Adrenal gland (tissue), 9 donors: ENCODE measurements at regions not wholly inside any gene's neighbourhood (a gene's known extent, or its start where the extent isn't known, plus 50 kb on each side); places are given as distances from the start of the nearest gene placed in this dataset.

ENCODE experiments used
- DNase-seq, 7 donors: peaks; one replicate each; pipeline ENCODE4 v3.0.0-alpha.2; 2019 to 2020
- H3K27ac ChIP-seq, 5 donors: fragments of 200-600 bp; sonication (generic) in 4 of 5; 1 replicate in 3 of 5; 2 replicates in 2 of 5; pipeline versions ENCODE4 v1.5.1 to v1.8.0; 2016 to 2020; ENCODE audit warnings: mild to moderate bottlenecking in 1 of 5
- H3K27me3 ChIP-seq: fragments of 200-600 bp; 2 replicates; pipeline ENCODE4 v1.8.0; 2021
- H3K36me3 ChIP-seq, 2 donors: fragments of 200-600 bp; replicated peaks in 1 of 2; 1 replicate in 1 of 2; 2 replicates in 1 of 2; pipeline versions ENCODE4 v1.5.1 to v1.8.0; 2018 to 2022
- H3K4me1 ChIP-seq, 2 donors: fragments of 200-600 bp; replicated peaks in 1 of 2; 1 replicate in 1 of 2; 2 replicates in 1 of 2; pipeline versions ENCODE4 v1.5.1 to v1.8.0; 2018 to 2021
- H3K4me3 ChIP-seq, 4 donors: fragments of 200-600 bp; sonication (generic) in 3 of 4; one replicate each; pipeline ENCODE4 v1.5.1; 2016 to 2018
- H3K9me3 ChIP-seq, 3 donors: fragments of 200-600 bp; sonication (generic) in 1 of 3; replicated peaks in 1 of 3; 1 replicate in 2 of 3; 2 replicates in 1 of 3; pipeline versions ENCODE4 v1.5.1 to v1.8.0; 2016 to 2021
- CTCF ChIP-seq, 6 experiments: fragments of 450-650 bp in 4 of 6; fragments of 200-600 bp in 2 of 6; sonication (generic) in 1 of 6; IDR thresholded peaks; 1 replicate in 5 of 6; 2 replicates in 1 of 6; pipeline versions ENCODE4 v1.5.1 to v1.8.0; 2016 to 2021; ENCODE audit warnings: antibody characterized with exemption in 6 of 6, mild to moderate bottlenecking in 2 of 6, moderate library complexity in 1 of 6
- POLR2A ChIP-seq, 2 donors: fragments of 450-650 bp; IDR thresholded peaks; one replicate each; pipeline ENCODE4 v1.6.1; 2017; ENCODE audit warnings: antibody characterized with exemption in 2 of 2, mild to moderate bottlenecking in 2 of 2, moderate library complexity in 1 of 2
- WGBS, 4 donors: extraction: QIAGEN DNeasy Blood & Tissue Kit in 2 of 4; methylation state at CpG; one replicate each; pipeline versions ENCODE4 v1.1.5 to v1.1.7; 2013 to 2017; 5-methylcytosine and 5-hydroxymethylcytosine counted together
- intact Hi-C, 2 donors: fragments of 100-400 bp; cut with DNase I; formaldehyde crosslinking; loops; one replicate each; pipeline versions ENCODE4 v1.14.1 to v1.15.0; 2022 to 2023
- donor health status: healthy with polysubstance abuse.
- donor health status: Bipolar disorder and iron deficiency.
- donor health status: DM: yes; HTN: yes; CAD: no.
- donor health status: DM: no; HTN: no; CAD: no.
- donor health status: DM: no; HTN: no; CAD: no.

GRCh38 chr4:78695910-78696309, 80.2 kb upstream of the BMP2K start:
- Histone ChIP-seq H3K27me3 (no peaks in the 10 kb centered on the region), H3K27ac (no peak overlapping the region), H3K4me3 (no peak overlapping the region), H3K4me1 (peaks cover 8 to 25% of the 10 kb centered on the region in 2 donors), H3K9me3 (no peaks in the 10 kb centered on the region), H3K36me3 (no peaks in the 10 kb centered on the region)
- no peak for DNase-seq
- 55 to 67% (median 59%) methylated on average over 1 of the region's 1 CpG for WGBS, 4 donors
- TF ChIP-seq CTCF (IDR thresholded peaks at IDR 0.05) (no peak), POLR2A (IDR thresholded peaks at IDR 0.05) (no peak)
- intact Hi-C loops: no loop called here

GRCh38 chr4:78703079-78703478, 73.1 kb upstream of the BMP2K start:
- intact Hi-C loops: no loop called here
- Histone ChIP-seq H3K4me1 (peaks cover 0 to 3% of the 10 kb centered on the region in 2 donors), H3K27me3 (no peaks in the 10 kb centered on the region), H3K4me3 (no peak overlapping the region), H3K36me3 (no peaks in the 10 kb centered on the region), H3K9me3 (peaks cover 0 to 6% (median 0%) of the 10 kb centered on the region in 3 donors), H3K27ac (no peak overlapping the region)
- DNase-seq: no peak
- TF ChIP-seq CTCF (IDR thresholded peaks at IDR 0.05) (no peak), POLR2A (IDR thresholded peaks at IDR 0.05) (no peak)

- intact Hi-C loops: no loop called here
- Histone ChIP-seq H3K36me3 (no peaks in the 10 kb centered on the region), H3K27me3 (no peaks in the 10 kb centered on the region), H3K27ac (no peak overlapping the region), H3K4me3 (no peak overlapping the region), H3K9me3 (peaks cover 0 to 6% (median 0%) of the 10 kb centered on the region in 3 donors), H3K4me1 (peaks cover 0 to 3% of the 10 kb centered on the region in 2 donors)
- TF ChIP-seq POLR2A (IDR thresholded peaks at IDR 0.05) (no peak), CTCF (IDR thresholded peaks at IDR 0.05) (no peak)
- no peak for DNase-seq
Observed at GRCh38 chr4:78704317-78704716, 71.8 kb upstream of the BMP2K start.

GRCh38 chr4:78704981-78705683, 71.0 kb upstream of the BMP2K start:
- H3K27ac ChIP-seq: no peak overlapping the region
- intact Hi-C loops: no loop called here
- no peak overlapping the region for H3K4me3 ChIP-seq
- peaks cover 0 to 3% of the 10 kb centered on the region in 2 donors for H3K4me1 ChIP-seq
- 80 to 86% (median 84%) methylated on average over 3 of the region's 3 CpGs for WGBS, 4 donors
- H3K27me3 ChIP-seq: no peaks in the 10 kb centered on the region
- H3K9me3 ChIP-seq: peaks cover 0 to 6% (median 0%) of the 10 kb centered on the region in 3 donors
- no peaks in the 10 kb centered on the region for H3K36me3 ChIP-seq
- peak in 2 of 7 donors; percentile 15 to 17 for DNase-seq
- TF ChIP-seq CTCF (IDR thresholded peaks at IDR 0.05): no peak
- no peak for TF ChIP-seq POLR2A (IDR thresholded peaks at IDR 0.05)
